Kasumi-1 (cell line): ENCODE measurements at regions not wholly inside any gene's neighbourhood (a gene's known extent, or its start where the extent isn't known, plus 50 kb on each side); places are given as distances from the start of the nearest gene placed in this dataset.

Experiments
- DNase-seq, 2 experiments: peaks; one replicate each; lab custom pipeline; 2025; lab: John Stamatoyannopoulos, UW

GRCh38 chr12:29043069-29043468 is 106.0 kb upstream of the FAR2 start:
- no peak for DNase-seq

GRCh38 chr12:29044799-29045198 is 104.3 kb upstream of the FAR2 start:
- DNase-seq = no peak

DNA sequence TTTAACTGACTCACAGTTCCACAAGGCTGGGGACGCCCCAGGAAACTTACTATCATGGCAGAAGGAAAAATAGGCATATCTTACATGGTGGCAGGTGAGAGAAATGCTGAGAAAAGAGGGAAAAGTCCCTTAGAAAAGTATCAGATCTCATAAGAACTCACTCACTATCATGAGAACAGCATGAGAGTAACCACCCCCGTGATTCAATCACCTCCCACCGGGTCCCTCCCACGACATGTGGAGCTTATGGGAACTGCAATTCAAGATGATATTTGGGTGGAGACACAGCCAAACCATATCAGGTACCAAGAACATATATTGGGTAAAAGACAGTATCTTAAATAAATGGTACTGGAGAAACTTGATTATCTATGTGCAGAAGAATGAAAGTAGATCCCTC is 100.3 kb upstream of the FAR2 start:
- DNase-seq = no peak

DNA sequence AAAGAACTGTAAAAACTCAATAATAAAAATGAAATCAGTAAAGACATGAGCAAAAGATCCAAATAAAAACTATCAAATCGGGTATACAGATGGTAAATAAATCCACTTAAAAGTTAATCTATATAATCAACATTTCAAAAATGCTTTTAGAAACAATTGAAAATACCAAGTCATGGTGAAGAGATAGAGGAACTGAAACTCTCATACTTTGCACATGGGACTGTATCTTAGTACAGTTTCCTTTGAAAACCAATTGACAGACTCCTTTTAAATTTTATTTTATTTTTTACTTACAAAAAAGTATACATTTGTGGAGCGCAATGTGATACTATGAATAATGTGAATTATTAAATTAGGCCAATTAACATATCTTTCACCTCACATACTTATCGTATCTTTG is 98.6 kb upstream of the FAR2 start:
- DNase-seq = no peak

DNA sequence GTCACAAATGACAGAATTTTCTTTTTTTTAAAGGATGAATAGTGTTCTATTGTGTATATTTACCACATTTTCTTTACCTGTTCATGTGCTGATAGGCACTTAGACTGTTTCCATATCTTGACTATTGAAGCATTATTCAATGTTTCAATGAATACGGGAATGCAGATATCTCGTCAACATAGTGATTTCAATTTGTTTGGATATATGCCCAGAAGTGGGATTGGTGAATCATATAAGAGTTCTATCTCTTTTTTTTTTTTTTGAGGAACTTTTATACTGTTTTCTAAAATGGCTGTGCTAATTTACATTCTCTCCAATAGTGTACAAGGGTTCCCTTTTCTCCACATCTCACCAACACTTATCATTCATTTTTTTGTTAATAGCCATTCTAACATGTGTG is 97.9 kb upstream of the FAR2 start:
- no peak for DNase-seq

DNA sequence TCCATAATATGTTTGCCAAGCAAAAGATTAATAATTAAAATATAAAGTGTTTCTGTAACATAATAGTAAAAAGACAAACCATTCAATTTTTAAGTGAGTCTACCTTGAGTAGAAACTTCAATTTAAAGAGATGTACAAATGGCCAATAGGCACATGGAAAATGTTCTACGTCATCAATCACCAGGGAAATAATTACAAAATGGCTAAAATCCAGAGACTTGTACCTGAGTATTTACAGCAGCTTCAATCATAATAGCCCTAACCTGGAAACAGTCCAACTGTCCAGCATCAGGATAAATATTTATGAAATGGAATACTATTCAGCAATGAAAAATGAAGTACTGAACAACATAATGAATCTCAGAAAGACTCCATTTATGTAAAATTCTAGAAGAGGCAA is 95.5 kb upstream of the FAR2 start:
- no peak for DNase-seq

GRCh38 chr12:29054858-29055663 is 94.0 kb upstream of the FAR2 start:
- no peak for DNase-seq

GRCh38 chr12:29066011-29066588 is 83.0 kb upstream of the FAR2 start:
- peak; percentile 38 to 50 for DNase-seq

DNA sequence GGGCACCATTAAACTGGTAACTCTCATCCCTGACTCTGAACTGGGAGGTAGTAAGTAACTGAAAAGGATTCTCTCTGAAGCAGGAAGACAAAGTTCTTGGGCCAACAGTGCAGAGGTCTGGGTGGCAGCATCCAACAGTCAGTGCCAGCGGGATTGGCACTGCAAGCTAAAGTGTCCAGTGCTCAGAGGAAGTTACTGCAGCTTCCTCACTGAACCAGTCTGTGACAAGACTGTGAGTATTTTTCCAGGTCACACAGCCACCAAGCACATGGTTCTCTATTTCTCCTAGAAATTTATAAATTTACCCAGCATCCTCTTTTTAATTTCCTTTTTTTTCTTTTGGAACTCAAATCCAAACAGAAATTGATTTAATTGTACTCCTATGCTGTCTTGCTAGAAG is 81.6 kb upstream of the FAR2 start:
- peak; percentile 22 to 39 for DNase-seq

DNA sequence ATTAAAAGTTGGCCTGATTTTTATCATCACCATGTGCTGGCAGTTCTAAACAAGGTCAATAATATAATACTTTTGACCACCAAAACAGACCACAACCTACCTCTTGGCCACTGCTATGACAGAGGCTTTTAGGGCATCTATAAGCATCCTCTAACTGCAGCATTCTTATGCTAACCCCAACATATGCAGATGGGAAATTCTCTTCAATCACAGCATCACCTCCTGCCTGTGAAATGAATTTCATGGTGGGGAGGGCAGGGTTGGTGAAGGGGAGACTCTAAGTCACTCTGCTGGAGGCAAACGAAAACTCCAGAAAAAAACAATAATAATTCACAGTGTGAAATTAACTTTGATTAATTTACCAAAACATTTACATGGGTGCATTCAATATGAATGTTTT is 78.8 kb upstream of the FAR2 start:
- DNase-seq = no peak

- no peak for DNase-seq
These were observed 78.0 kb upstream of the FAR2 start for GRCh38 chr12:29071099-29071498.

- DNase-seq = no peak
These were observed 76.4 kb upstream of the FAR2 start for GRCh38 chr12:29072631-29073030.

DNA sequence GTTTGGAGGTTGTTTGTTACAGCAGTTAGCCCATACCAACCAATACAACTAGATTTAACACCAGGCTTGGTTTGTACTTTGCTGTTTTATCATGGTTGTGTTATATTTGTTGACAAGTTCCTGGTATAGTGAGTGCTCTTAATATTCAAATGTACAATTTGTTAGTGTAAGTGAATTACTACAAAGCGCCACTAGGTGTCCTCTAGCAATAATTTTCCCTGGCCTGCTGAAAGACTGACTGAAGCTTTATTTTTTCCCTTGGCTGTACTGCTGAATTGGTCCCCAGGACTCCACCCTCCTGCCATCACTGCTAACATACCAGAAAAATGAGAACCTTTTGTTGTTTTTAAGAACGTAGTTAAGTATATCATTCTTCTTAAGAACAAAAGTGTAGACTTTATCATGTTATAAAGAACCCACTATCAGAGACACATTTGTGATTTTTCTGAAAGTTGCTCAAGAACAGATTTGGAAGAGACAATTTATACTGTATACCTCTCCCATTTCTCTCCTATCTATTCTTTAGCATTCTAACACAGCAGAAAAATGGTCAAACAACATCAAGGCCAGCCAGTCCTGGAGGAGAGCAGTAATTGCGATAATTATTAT is 75.3 kb upstream of the FAR2 start:
- DNase-seq = peak; percentile 79 to 93

GRCh38 chr12:29081101-29081500 is 68.0 kb upstream of the FAR2 start:
- no peak for DNase-seq

- DNase-seq = no peak
These were observed 66.6 kb upstream of the FAR2 start for GRCh38 chr12:29082522-29082921.

DNA sequence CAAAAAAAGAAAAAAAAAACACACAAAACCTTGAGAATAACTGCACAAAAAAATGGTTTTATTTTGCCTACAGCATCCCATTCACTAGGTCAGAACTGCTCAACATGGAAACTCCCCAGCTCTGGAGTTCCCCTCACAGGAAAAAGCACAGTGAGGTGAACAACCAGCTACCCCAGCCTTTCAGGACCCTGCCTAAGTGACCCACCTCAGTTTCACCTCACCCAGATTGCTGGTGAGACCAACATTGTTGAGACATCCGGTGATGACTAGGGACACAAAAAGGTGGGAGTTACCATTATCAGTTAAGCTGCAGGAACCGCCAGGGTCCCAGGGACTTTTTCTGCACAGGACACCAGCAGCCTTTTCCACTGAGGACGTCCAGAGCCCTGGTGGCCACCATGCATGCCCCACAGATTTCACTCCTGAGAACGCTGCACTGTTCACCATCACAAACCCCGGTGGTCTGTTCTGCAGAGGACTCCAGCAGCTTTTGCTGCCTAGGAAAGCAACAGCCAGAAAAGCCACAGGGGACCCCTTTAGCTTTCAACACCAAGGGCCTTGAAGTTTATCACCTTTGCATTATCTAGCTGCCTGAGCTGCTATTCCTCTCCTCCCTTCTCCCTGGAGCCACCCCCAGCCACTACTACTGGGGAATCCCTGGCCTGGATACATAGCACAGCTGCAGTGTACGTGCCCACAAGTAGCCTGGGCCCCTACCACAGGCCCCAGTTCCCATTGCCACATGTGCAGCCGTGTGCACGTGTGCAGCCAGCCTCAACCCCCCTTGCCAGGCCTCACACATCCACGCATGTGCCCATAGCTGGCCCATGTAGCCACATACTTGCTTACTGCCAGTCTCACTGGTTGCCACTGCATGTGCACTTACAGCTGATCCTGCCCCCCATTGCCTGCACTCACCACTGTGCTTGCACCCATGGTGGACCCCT is 62.5 kb upstream of the FAR2 start:
- no peak for DNase-seq

DNA sequence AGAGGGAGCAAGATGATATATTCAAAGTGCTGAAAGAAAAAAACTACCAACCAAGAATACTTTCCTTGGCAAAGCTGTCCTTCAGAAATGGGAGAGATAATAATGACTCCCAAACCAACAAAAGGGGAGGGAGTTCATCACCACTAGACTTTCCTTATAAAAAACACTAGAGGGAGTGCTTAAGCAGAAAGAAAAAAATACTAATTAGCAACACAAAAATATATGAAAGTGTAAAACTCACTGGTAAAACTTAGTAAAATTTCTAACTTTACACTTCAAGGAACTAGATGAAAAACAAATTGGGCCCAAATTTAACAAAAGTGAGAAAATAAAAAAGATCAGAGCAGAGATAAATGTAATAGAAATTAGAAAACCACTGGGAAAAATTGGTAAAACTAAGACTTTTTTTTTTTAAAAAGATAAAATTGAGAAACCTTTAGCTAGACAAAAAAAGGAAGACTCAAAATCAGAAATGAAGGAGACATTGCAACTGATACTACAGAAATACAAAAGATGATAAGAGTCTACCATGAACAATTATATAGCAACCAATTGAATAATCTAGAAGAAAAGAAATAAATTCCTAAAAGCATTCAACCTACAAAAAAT is 60.4 kb upstream of the FAR2 start:
- peak; percentile 74 to 89 for DNase-seq
